Nephron progenitor cell (in vitro differentiated cells): ENCODE measurements at regions not wholly inside any gene's neighbourhood (a gene's known extent, or its start where the extent isn't known, plus 50 kb on each side); places are given as distances from the start of the nearest gene placed in this dataset.
"Not testable (repeated sequence)": the region's sequence is repeated elsewhere in the genome, so short reads cannot be mapped to it uniquely, and the experiment has no call there.

Experiments used
- DNase-seq: peaks from one replicate; pipeline ENCODE4 v3.0.0; 2021
- H3K27ac Mint-ChIP-seq: 2 replicates; pipeline ENCODE4 v1.8.0; 2021; ENCODE audit warnings: mild to moderate bottlenecking, moderate library complexity, mixed read lengths
- H3K27me3 Mint-ChIP-seq: 2 replicates; pipeline ENCODE4 v1.8.0; 2021; ENCODE audit warnings: mild to moderate bottlenecking, low read depth, mixed read lengths; ENCODE audit not compliant: poor library complexity
- H3K36me3 Mint-ChIP-seq: 2 replicates; pipeline ENCODE4 v1.8.0; 2021; ENCODE audit warnings: low read depth, mixed read lengths
- H3K4me1 Mint-ChIP-seq: 2 replicates; pipeline ENCODE4 v1.8.0; 2021; ENCODE audit warnings: mixed read lengths
- H3K4me3 Mint-ChIP-seq: 2 replicates; pipeline ENCODE4 v1.8.0; 2021; ENCODE audit warnings: mild to moderate bottlenecking, moderate library complexity, mixed read lengths
- H3K9me3 Mint-ChIP-seq: 2 replicates; pipeline ENCODE4 v1.8.0; 2021; ENCODE audit warnings: mild to moderate bottlenecking, moderate library complexity, mixed read lengths
- CTCF ChIP-seq: fragments of 200-600 bp; sonication (generic); IDR thresholded peaks from 2 replicates; pipeline ENCODE4 v1.5.0; 2021; ENCODE audit warnings: antibody characterized with exemption

- TF ChIP-seq CTCF = no peak
- H3K4me3 Mint-ChIP-seq = no peak overlapping the region
- no peak overlapping the region for H3K27ac Mint-ChIP-seq
- H3K9me3 Mint-ChIP-seq = no peaks in the 10 kb centered on the region
- H3K4me1 Mint-ChIP-seq = peaks cover 11% of the 10 kb centered on the region
- no peak for DNase-seq
- peaks cover 4% of the 10 kb centered on the region for H3K27me3 Mint-ChIP-seq
- peaks cover 5% of the 10 kb centered on the region for H3K36me3 Mint-ChIP-seq
Measured at GRCh38 chr1:163588796-163589195, 267.0 kb downstream of the NUF2 start.

GRCh38 chr1:163589735-163590134 is 268.0 kb downstream of the NUF2 start:
- H3K4me3 Mint-ChIP-seq = no peak overlapping the region
- H3K9me3 Mint-ChIP-seq = no peaks in the 10 kb centered on the region
- no peak for TF ChIP-seq CTCF
- H3K27ac Mint-ChIP-seq = no peak overlapping the region
- DNase-seq = no peak
- peaks cover 6% of the 10 kb centered on the region for H3K4me1 Mint-ChIP-seq
- peaks cover 4% of the 10 kb centered on the region for H3K27me3 Mint-ChIP-seq
- peaks cover 5% of the 10 kb centered on the region for H3K36me3 Mint-ChIP-seq

GRCh38 chr1:163591131-163591530 is 269.4 kb downstream of the NUF2 start:
- H3K9me3 Mint-ChIP-seq, H3K27ac Mint-ChIP-seq, H3K4me3 Mint-ChIP-seq, DNase-seq, H3K4me1 Mint-ChIP-seq, H3K36me3 Mint-ChIP-seq, H3K27me3 Mint-ChIP-seq: not testable (repeated sequence)

GRCh38 chr1:163592623-163593022 is 270.9 kb downstream of the NUF2 start:
- H3K36me3 Mint-ChIP-seq, H3K27me3 Mint-ChIP-seq, H3K27ac Mint-ChIP-seq, H3K4me1 Mint-ChIP-seq, H3K4me3 Mint-ChIP-seq, H3K9me3 Mint-ChIP-seq, DNase-seq: not testable (repeated sequence)

GRCh38 chr1:163596106-163596505 is 274.4 kb downstream of the NUF2 start:
- not testable (repeated sequence) for H3K4me1 Mint-ChIP-seq, H3K36me3 Mint-ChIP-seq, H3K9me3 Mint-ChIP-seq

GRCh38 chr1:163596541-163597258 is 274.9 kb downstream of the NUF2 start:
- peak overlapping the region; percentile 8 for H3K27ac Mint-ChIP-seq
- peaks cover 6% of the 10 kb centered on the region for H3K4me1 Mint-ChIP-seq
- no peaks in the 10 kb centered on the region for H3K9me3 Mint-ChIP-seq
- H3K27me3 Mint-ChIP-seq = no peaks in the 10 kb centered on the region
- no peak overlapping the region for H3K4me3 Mint-ChIP-seq
- DNase-seq = no peak
- peaks cover 5% of the 10 kb centered on the region for H3K36me3 Mint-ChIP-seq
- no peak for TF ChIP-seq CTCF

More at GRCh38 chr1:163596106-163596505, 274.4 kb downstream of the NUF2 start:
- not testable (repeated sequence) for H3K4me3 Mint-ChIP-seq, DNase-seq, H3K27ac Mint-ChIP-seq, H3K27me3 Mint-ChIP-seq

- no peak overlapping the region for H3K27ac Mint-ChIP-seq
- TF ChIP-seq CTCF = no peak
- H3K27me3 Mint-ChIP-seq = no peaks in the 10 kb centered on the region
- H3K4me3 Mint-ChIP-seq = no peak overlapping the region
- H3K36me3 Mint-ChIP-seq = no peaks in the 10 kb centered on the region
- H3K4me1 Mint-ChIP-seq = peaks cover 7% of the 10 kb centered on the region
- DNase-seq = no peak
- H3K9me3 Mint-ChIP-seq = no peaks in the 10 kb centered on the region
Measured at GRCh38 chr1:163604321-163604720, 282.6 kb downstream of the NUF2 start.
